Uterus (tissue), 2 donors: ENCODE measurements at regions not wholly inside any gene's neighbourhood (a gene's known extent, or its start where the extent isn't known, plus 50 kb on each side); places are given as distances from the start of the nearest gene placed in this dataset.

Experiments
- POLR2A ChIP-seq, 2 donors: fragments of 450-650 bp; IDR thresholded peaks; one replicate each; pipeline ENCODE4 v1.6.1; 2016; ENCODE audit warnings: antibody characterized with exemption in 2 of 2, mild to moderate bottlenecking in 1 of 2, moderate library complexity in 1 of 2
- TF ChIP-seq, protein P1 (sequence below), 4 experiments: fragments of 200-600 bp in 2 of 4; fragments of 450-650 bp in 2 of 4; sonication (generic) in 2 of 4; IDR thresholded peaks; one replicate each; pipeline ENCODE4 v1.5.1; 2016 to 2019; ENCODE audit warnings: antibody characterized with exemption in 4 of 4, mild to moderate bottlenecking in 2 of 4, moderate library complexity in 1 of 4

- TF ChIP-seq, protein P1, sequence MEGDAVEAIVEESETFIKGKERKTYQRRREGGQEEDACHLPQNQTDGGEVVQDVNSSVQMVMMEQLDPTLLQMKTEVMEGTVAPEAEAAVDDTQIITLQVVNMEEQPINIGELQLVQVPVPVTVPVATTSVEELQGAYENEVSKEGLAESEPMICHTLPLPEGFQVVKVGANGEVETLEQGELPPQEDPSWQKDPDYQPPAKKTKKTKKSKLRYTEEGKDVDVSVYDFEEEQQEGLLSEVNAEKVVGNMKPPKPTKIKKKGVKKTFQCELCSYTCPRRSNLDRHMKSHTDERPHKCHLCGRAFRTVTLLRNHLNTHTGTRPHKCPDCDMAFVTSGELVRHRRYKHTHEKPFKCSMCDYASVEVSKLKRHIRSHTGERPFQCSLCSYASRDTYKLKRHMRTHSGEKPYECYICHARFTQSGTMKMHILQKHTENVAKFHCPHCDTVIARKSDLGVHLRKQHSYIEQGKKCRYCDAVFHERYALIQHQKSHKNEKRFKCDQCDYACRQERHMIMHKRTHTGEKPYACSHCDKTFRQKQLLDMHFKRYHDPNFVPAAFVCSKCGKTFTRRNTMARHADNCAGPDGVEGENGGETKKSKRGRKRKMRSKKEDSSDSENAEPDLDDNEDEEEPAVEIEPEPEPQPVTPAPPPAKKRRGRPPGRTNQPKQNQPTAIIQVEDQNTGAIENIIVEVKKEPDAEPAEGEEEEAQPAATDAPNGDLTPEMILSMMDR (IDR thresholded peaks at IDR 0.05): no peak
- no peak for TF ChIP-seq POLR2A (IDR thresholded peaks at IDR 0.05)
Measured at GRCh38 chr13:64627654-64628053, 2602.5 kb downstream of the PCDH9 start.
